ENCODE measurements at regions not wholly inside any gene's neighbourhood (a gene's known extent, or its start where the extent isn't known, plus 50 kb on each side); places are given as distances from the start of the nearest gene placed in this dataset.

DNA sequence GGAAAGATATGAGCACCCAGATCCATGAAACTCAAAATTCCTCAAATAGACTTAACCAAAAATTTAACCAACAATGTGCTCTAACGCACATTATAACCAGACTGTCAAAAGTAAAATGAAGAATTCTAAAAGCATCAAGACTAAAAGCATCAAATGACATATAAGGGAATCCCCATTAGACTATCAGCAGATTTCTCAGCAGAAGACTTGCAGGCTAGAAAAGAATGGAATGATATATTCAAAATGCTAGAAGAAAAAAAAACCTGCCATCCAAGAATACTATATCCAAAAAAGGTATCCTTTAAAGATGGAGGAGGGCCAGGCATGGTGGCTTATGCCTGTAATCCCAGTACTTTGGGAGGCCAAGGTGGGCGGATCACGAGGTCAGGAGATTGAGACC lies 117.5 kb upstream of the UBASH3B start:
- Histone ChIP-seq H3K9me3 (no peaks in the 10 kb centered on the region), H3K27me3 (no peaks in the 10 kb centered on the region), H3K4me3 (no peak overlapping the region), H3K4me1 (ENCODE audit: insufficient read depth) (no peaks in the 10 kb centered on the region), H3K27ac (no peak overlapping the region), H3K36me3 (no peaks in the 10 kb centered on the region)
- DNase-seq, result no peak
- intact Hi-C loops (cut with DNase I), result no loop called here
- WGBS, 3 donors, result 92 to 97% (median 94%) methylated on average over 3 of the region's 3 CpGs
- no peak for TF ChIP-seq POLR2A (IDR thresholded peaks at IDR 0.05)
- TF ChIP-seq, protein P1, sequence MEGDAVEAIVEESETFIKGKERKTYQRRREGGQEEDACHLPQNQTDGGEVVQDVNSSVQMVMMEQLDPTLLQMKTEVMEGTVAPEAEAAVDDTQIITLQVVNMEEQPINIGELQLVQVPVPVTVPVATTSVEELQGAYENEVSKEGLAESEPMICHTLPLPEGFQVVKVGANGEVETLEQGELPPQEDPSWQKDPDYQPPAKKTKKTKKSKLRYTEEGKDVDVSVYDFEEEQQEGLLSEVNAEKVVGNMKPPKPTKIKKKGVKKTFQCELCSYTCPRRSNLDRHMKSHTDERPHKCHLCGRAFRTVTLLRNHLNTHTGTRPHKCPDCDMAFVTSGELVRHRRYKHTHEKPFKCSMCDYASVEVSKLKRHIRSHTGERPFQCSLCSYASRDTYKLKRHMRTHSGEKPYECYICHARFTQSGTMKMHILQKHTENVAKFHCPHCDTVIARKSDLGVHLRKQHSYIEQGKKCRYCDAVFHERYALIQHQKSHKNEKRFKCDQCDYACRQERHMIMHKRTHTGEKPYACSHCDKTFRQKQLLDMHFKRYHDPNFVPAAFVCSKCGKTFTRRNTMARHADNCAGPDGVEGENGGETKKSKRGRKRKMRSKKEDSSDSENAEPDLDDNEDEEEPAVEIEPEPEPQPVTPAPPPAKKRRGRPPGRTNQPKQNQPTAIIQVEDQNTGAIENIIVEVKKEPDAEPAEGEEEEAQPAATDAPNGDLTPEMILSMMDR (IDR thresholded peaks at IDR 0.05), result no peak
- no peak for TF ChIP-seq EP300 (IDR thresholded peaks at IDR 0.05)

DNA sequence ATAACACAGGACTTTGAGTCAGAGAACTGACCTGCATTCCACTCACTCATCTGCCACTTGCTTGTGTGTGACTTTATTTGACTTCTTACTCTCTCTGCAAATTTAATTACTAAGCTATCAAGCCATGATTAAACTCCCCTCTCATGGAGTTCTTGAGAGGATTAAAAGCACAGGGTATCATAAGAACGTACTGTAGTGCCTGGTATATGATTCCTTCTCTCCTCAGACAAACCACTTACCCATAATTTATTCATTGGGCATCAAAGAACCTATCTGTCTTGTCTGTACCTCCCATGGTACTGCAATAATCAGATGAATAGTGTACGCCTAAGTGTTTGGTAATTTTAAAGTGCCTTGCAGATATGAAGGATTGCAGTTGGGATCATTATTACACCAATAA lies 130.6 kb upstream of the UBASH3B start:
- 59 to 83% (median 68%) methylated on average over 2 of the region's 2 CpGs for WGBS, 3 donors
- TF ChIP-seq, protein P1 (IDR thresholded peaks at IDR 0.05), result no peak

DNA sequence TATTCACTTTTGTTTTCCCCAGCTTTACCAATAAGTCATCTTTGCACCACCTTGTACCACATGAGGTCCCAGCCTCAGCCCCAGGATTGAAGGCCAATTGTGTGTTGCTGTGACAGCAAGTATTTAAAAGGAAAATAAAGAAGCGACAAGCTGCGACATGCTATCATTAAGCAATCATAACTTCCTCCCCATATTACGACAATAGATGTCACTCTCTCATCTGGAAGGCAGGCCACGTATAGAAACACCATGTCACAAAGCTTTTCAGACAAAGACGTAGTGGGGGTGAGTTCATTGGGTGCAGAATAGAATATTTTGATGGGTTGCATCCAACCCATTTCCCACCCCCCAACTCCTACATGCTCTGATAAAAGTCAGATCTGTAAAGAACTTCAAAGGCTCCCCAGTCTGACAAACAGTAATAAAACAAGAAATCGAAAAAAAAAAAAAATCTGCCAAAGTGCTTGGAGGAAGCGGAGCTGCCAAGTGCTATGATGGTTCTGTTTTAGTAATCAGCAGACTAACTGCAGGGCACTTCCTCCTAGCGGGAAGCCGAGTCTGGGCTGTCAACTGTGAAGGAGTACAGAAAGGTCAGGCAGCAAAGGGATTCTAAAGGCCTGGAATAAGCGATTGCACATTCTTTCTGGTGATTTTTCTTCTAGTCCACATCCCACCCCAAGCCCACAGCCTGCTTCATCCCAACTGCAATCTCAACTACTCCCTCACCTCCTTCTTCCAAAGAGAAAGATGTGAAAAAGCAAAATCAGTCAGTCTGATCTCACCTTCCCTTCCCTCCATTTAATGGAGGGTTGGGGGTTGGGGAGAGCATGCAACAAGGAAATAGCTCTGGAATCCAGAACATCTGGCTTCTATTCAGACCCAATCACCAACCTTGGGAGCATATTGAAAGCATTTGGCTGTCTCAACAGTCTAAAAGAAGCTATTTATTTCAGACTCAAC lies 131.4 kb upstream of the UBASH3B start:
- TF ChIP-seq POLR2A (IDR thresholded peaks at IDR 0.05) (no peak), EP300 (IDR thresholded peaks at IDR 0.05) (no peak)
- TF ChIP-seq, protein P1 (IDR thresholded peaks at IDR 0.05), result no peak
- Histone ChIP-seq H3K4me3 (no peak overlapping the region), H3K9me3 (no peaks in the 10 kb centered on the region), H3K4me1 (ENCODE audit: insufficient read depth) (no peaks in the 10 kb centered on the region), H3K36me3 (no peaks in the 10 kb centered on the region), H3K27me3 (no peaks in the 10 kb centered on the region), H3K27ac (no peak overlapping the region)
- intact Hi-C loops (cut with DNase I), result no loop called here
- WGBS, 3 donors, result 50% methylated on average over 10 of the region's 10 CpGs
- no peak for DNase-seq

More for the DNA sequence above, 130.6 kb upstream of the UBASH3B start:
- H3K9me3 ChIP-seq, result no peaks in the 10 kb centered on the region
- H3K27me3 ChIP-seq, result no peaks in the 10 kb centered on the region
- no peak overlapping the region for H3K4me3 ChIP-seq
- intact Hi-C loops (cut with DNase I), result no loop called here
- H3K4me1 ChIP-seq (ENCODE audit: insufficient read depth), result no peaks in the 10 kb centered on the region
- no peaks in the 10 kb centered on the region for H3K36me3 ChIP-seq
- no peak overlapping the region for H3K27ac ChIP-seq
- DNase-seq, result no peak

DNA sequence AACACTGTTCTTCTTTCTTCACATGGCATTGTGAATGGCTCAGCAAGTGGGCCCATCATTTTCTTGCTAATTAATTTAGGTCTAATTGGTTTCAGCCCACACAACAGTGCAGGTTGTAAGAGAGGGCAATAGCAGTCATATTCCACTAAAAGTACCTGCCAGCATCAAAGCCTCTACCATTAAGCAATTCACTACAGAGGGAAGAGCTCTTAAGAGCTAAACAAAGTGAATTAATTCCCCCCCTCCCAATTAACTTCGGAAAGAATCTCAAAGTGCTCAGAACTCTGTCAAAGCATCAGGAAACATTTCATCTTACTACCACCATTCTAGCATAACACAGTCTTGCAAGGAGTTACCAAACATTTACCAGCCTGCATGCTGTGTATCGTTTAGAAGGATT lies 133.9 kb upstream of the UBASH3B start:
- no peak for DNase-seq
- Histone ChIP-seq H3K36me3 (no peaks in the 10 kb centered on the region), H3K4me3 (no peak overlapping the region), H3K4me1 (ENCODE audit: insufficient read depth) (no peaks in the 10 kb centered on the region), H3K27ac (no peak overlapping the region), H3K27me3 (no peaks in the 10 kb centered on the region), H3K9me3 (no peaks in the 10 kb centered on the region)
- WGBS, 3 donors, result 24 to 38% (median 34%) methylated on average over 2 of the region's 2 CpGs
- TF ChIP-seq EP300 (IDR thresholded peaks at IDR 0.05) (no peak), POLR2A (IDR thresholded peaks at IDR 0.05) (no peak)
- TF ChIP-seq, protein P1 (IDR thresholded peaks at IDR 0.05), result no peak
- intact Hi-C loops (cut with DNase I), result no loop called here

Data from ovary (tissue), 7 donors.